ENCODE measurements at regions not wholly inside any gene's neighbourhood (a gene's known extent, or its start where the extent isn't known, plus 50 kb on each side); places are given as distances from the start of the nearest gene placed in this dataset.
A peak's percentile ranks its signal among the peaks of the same experiment; 100 is the strongest.

DNA sequence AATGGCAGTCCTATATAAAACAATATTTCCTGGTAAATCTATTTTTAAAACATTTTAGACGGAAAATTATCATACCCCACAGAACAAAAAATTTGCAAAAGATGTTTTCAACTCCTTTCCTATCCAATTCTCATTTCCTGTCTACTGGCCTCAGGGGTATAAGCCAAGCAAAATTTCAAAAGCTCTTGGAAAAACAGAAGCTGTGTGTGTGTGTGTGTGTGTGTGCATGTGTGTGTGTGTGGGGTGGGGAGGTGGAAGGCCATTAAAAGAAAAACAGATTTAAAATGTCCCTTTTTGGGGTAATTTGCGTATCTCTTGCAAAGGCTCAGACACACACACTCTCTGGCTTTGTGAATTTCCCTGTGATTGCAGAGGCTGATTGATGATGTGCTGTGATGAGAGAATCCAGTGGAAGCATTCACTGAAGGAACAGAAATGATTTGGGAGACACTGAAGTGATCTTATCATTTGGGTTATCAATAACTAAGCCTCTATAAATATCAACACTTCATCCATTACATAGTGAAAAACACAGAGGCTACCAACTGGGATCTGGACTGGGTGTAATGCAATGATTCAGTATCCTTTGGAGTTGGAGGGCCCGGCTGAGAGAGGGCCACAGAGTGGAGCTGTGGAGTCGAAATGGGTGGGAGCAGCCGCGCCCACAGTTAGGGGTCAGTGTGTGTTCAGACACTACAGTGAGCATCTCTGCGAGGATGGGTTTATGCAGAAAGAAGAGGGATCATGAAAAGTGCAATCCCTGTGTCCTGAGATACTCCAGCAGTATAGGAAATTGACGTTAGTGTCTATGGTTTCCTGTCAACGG is 106.8 kb upstream of the PREP start:
- TF ChIP-seq MYC (IDR thresholded peaks at IDR 0.05; ENCODE audit: low read depth, low read length) (no peak), POLR2A (IDR thresholded peaks at IDR 0.05; ENCODE audit: extremely low read depth, insufficient read length) (no peak)
- TF ChIP-seq, protein P1, sequence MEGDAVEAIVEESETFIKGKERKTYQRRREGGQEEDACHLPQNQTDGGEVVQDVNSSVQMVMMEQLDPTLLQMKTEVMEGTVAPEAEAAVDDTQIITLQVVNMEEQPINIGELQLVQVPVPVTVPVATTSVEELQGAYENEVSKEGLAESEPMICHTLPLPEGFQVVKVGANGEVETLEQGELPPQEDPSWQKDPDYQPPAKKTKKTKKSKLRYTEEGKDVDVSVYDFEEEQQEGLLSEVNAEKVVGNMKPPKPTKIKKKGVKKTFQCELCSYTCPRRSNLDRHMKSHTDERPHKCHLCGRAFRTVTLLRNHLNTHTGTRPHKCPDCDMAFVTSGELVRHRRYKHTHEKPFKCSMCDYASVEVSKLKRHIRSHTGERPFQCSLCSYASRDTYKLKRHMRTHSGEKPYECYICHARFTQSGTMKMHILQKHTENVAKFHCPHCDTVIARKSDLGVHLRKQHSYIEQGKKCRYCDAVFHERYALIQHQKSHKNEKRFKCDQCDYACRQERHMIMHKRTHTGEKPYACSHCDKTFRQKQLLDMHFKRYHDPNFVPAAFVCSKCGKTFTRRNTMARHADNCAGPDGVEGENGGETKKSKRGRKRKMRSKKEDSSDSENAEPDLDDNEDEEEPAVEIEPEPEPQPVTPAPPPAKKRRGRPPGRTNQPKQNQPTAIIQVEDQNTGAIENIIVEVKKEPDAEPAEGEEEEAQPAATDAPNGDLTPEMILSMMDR (IDR thresholded peaks at IDR 0.05; ENCODE audit: low read depth, low read length): peak; percentile 6
- TF ChIP-seq, protein P2, sequence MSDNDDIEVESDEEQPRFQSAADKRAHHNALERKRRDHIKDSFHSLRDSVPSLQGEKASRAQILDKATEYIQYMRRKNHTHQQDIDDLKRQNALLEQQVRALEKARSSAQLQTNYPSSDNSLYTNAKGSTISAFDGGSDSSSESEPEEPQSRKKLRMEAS (IDR thresholded peaks at IDR 0.05; ENCODE audit: low read depth, low read length): no peak
- H3K4me3 ChIP-seq (ENCODE audit: low read depth, low read length): no peak overlapping the region
- peak; percentile 4 for DNase-seq (ENCODE audit: low read depth)

DNA sequence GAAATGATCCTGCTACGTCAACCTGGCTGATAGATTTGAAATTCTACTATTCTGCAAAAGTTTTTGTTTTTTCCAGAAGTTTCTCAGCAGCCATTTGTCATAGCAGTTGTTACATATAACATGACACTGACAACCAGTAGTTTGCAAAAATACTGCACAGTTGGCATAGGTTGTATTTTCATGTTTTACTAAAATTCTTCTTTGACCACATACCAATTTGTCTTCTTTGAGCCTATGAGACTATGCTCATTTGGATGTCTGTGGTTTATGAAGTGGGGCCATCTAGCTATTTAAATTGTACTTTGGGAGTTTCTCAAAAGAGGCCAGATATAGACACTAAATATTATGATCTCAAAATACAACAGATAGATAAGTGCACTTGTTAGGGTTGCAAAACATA is 104.9 kb upstream of the PREP start:
- H3K4me3 ChIP-seq (ENCODE audit: low read depth, low read length): no peak overlapping the region
- no peak for TF ChIP-seq MYC (IDR thresholded peaks at IDR 0.05; ENCODE audit: low read depth, low read length)
- TF ChIP-seq POLR2A (IDR thresholded peaks at IDR 0.05; ENCODE audit: extremely low read depth, insufficient read length): no peak
- TF ChIP-seq, protein P1 (IDR thresholded peaks at IDR 0.05; ENCODE audit: low read depth, low read length): no peak
- TF ChIP-seq, protein P2 (IDR thresholded peaks at IDR 0.05; ENCODE audit: low read depth, low read length): no peak
- no peak for DNase-seq (ENCODE audit: low read depth)

DNA sequence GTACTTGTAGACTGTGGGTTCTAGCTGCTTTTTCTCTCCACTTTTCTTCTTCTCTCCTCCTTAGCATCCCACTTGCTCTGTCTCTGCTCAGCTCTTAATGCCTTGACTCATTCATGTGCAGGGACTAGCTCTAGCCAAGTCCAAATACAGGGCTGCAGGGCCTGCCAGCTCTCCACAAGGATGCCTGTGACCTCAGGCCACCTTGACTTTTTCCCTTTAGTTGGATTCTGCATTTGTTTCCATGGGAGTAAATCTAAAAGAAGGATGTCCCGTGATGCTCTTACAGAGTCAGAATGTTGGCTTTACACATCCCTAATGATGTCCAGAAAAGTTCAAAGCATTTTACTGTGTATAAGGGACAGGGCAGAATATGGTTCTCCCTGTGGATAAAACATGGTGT is 101.8 kb upstream of the PREP start:
- H3K4me3 ChIP-seq (ENCODE audit: low read depth, low read length): no peak overlapping the region
- TF ChIP-seq POLR2A (IDR thresholded peaks at IDR 0.05; ENCODE audit: extremely low read depth, insufficient read length) (no peak), MYC (IDR thresholded peaks at IDR 0.05; ENCODE audit: low read depth, low read length) (no peak)
- TF ChIP-seq, protein P2 (IDR thresholded peaks at IDR 0.05; ENCODE audit: low read depth, low read length): no peak
- TF ChIP-seq, protein P1 (IDR thresholded peaks at IDR 0.05; ENCODE audit: low read depth, low read length): no peak
- DNase-seq (ENCODE audit: low read depth): no peak

DNA sequence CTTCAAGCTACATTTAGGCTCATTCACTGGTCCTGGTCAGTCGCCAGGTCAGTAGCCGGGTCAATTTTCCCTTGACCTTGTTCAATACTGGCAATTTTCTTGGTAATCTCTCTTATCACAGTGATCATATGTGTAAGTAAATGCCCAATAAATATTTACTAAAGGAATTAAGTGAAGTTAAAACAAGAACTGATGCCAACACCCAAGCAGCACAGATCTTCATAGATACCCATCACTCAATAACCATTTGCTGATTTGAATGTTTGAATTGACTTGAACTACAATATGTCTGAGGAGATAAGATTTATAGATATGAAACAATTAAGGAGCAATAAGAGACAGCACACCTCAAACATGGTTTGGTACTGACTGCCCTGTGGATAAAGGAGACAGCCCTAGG is 100.8 kb upstream of the PREP start:
- TF ChIP-seq POLR2A (IDR thresholded peaks at IDR 0.05; ENCODE audit: extremely low read depth, insufficient read length): no peak
- TF ChIP-seq, protein P2 (IDR thresholded peaks at IDR 0.05; ENCODE audit: low read depth, low read length): no peak
- TF ChIP-seq, protein P1 (IDR thresholded peaks at IDR 0.05; ENCODE audit: low read depth, low read length): no peak
- no peak for TF ChIP-seq MYC (IDR thresholded peaks at IDR 0.05; ENCODE audit: low read depth, low read length)
- no peak for DNase-seq (ENCODE audit: low read depth)
- H3K4me3 ChIP-seq (ENCODE audit: low read depth, low read length): no peak overlapping the region

DNA sequence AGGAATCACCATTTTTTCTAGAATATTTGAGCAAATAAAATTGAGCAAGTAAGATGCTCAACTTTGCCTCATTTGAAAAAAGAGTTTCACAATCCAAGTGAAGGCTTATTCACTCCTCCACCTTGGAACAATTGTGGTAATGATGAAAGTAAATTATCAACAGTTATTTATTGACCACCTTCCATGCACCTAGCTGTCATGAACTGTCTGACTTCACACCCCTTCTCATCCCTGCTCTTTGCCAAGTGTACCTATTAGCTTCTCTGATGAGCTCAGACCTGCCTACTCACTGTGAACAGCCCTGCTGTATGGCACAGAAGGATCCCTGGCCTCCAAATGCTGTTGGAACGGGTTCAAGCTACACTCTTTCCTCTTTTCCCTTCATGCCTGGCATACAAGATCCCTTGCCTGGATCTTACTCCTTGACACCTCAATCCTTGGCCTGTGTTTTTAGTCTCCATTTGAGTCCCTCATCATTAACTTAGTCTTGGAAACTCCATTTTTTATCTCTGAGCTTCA is 99.0 kb upstream of the PREP start:
- no peak for DNase-seq (ENCODE audit: low read depth)
- TF ChIP-seq, protein P1 (IDR thresholded peaks at IDR 0.05; ENCODE audit: low read depth, low read length): no peak
- no peak for TF ChIP-seq MYC (IDR thresholded peaks at IDR 0.05; ENCODE audit: low read depth, low read length)
- TF ChIP-seq, protein P2 (IDR thresholded peaks at IDR 0.05; ENCODE audit: low read depth, low read length): no peak
- TF ChIP-seq POLR2A (IDR thresholded peaks at IDR 0.05; ENCODE audit: extremely low read depth, insufficient read length): no peak
- H3K4me3 ChIP-seq (ENCODE audit: low read depth, low read length): no peak overlapping the region
